Tibial nerve (tissue), 3 donors: ENCODE measurements at regions not wholly inside any gene's neighbourhood (a gene's known extent, or its start where the extent isn't known, plus 50 kb on each side); places are given as distances from the start of the nearest gene placed in this dataset.

Source experiments
- POLR2A ChIP-seq, 2 donors: fragments of 450-650 bp; IDR thresholded peaks; one replicate each; pipeline ENCODE4 v1.6.1; 2017; ENCODE audit warnings: antibody characterized with exemption in 2 of 2, mild to moderate bottlenecking in 2 of 2, moderate library complexity in 2 of 2
- TF ChIP-seq, protein P1 (sequence below), 5 experiments: fragments of 200-600 bp in 3 of 5; fragments of 450-650 bp in 2 of 5; sonication (generic) in 3 of 5; IDR thresholded peaks; one replicate each; pipeline ENCODE4 v1.5.1; 2016 to 2019; ENCODE audit warnings: antibody characterized with exemption in 5 of 5, mild to moderate bottlenecking in 3 of 5, moderate library complexity in 2 of 5

DNA sequence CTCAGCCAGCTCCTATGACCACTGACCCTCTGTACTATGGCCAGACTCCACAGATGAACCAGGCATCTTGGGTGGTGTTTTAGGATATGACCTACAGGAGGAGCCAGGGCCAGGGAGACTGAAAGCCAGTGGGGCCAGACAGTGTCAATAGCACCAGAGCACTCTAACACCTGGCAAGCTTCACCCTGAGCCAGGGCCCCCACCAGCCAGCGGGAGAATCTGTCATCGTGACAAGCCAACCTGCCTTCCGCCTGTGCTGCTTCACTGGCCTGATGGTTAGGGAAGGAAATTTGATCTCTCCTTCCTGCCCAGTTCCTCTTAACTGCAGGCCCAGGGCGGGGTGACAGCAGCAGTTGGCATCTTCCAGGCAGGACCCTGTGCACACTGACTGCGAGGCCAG lies 222.4 kb downstream of the UQCRFS1 start:
- TF ChIP-seq POLR2A (IDR thresholded peaks at IDR 0.05): no peak
- TF ChIP-seq, protein P1, sequence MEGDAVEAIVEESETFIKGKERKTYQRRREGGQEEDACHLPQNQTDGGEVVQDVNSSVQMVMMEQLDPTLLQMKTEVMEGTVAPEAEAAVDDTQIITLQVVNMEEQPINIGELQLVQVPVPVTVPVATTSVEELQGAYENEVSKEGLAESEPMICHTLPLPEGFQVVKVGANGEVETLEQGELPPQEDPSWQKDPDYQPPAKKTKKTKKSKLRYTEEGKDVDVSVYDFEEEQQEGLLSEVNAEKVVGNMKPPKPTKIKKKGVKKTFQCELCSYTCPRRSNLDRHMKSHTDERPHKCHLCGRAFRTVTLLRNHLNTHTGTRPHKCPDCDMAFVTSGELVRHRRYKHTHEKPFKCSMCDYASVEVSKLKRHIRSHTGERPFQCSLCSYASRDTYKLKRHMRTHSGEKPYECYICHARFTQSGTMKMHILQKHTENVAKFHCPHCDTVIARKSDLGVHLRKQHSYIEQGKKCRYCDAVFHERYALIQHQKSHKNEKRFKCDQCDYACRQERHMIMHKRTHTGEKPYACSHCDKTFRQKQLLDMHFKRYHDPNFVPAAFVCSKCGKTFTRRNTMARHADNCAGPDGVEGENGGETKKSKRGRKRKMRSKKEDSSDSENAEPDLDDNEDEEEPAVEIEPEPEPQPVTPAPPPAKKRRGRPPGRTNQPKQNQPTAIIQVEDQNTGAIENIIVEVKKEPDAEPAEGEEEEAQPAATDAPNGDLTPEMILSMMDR (IDR thresholded peaks at IDR 0.05): no peak
